Loucy (cell line): ENCODE measurements at regions not wholly inside any gene's neighbourhood (a gene's known extent, or its start where the extent isn't known, plus 50 kb on each side); places are given as distances from the start of the nearest gene placed in this dataset.

Source experiments
- CTCF ChIP-seq: fragments of 200-600 bp; sonication (generic); conservative IDR thresholded peaks from 2 replicates; pipeline ENCODE4 v1.5.1; 2014; ENCODE audit warnings: mild to moderate bottlenecking, antibody characterized with exemption, low read length
- EZH2phosphoT487 ChIP-seq: fragments of 200-600 bp; IDR thresholded peaks from 2 replicates; pipeline ENCODE4 v1.6.1; 2018; ENCODE audit warnings: antibody characterized with exemption, mild to moderate bottlenecking, moderate library complexity, borderline replicate concordance

- TF ChIP-seq CTCF (no peak), EZH2phosphoT487 (no peak)
These were observed 57.9 kb upstream of the GLI2 start for GRCh38 chr2:120677696-120678247.
